BLaER1 (cell line): ENCODE measurements at regions not wholly inside any gene's neighbourhood (a gene's known extent, or its start where the extent isn't known, plus 50 kb on each side); places are given as distances from the start of the nearest gene placed in this dataset.

Experiments used
- H3K27ac ChIP-seq: shearing (Covaris generic); formaldehyde crosslinking; 2 replicates; pipeline ENCODE4 v1.8.1; 2022
- H3K27me3 ChIP-seq: shearing (Covaris generic); formaldehyde crosslinking; 2 replicates; pipeline ENCODE4 v1.8.1; 2022
- H3K36me3 ChIP-seq: shearing (Covaris generic); formaldehyde crosslinking; 2 replicates; pipeline ENCODE4 v1.8.1; 2022
- H3K4me1 ChIP-seq: shearing (Covaris generic); formaldehyde crosslinking; 2 replicates; pipeline ENCODE4 v1.8.1; 2022
- H3K4me2 ChIP-seq: shearing (Covaris generic); formaldehyde crosslinking; 2 replicates; pipeline ENCODE4 v1.8.1; 2022
- H3K4me3 ChIP-seq: shearing (Covaris generic); formaldehyde crosslinking; 2 replicates; pipeline ENCODE4 v1.8.1; 2022
- H3K9ac ChIP-seq: shearing (Covaris generic); formaldehyde crosslinking; 2 replicates; pipeline ENCODE4 v1.8.1; 2022
- H3K9me3 ChIP-seq: shearing (Covaris generic); formaldehyde crosslinking; 2 replicates; pipeline ENCODE4 v1.8.1; 2022
- H4K20me1 ChIP-seq: shearing (Covaris generic); formaldehyde crosslinking; 2 replicates; pipeline ENCODE4 v1.8.1; 2022
- Cebpa-rat ChIP-seq: shearing (Covaris generic); IDR thresholded peaks from 2 replicates; pipeline ENCODE4 v1.8.1; 2022

DNA sequence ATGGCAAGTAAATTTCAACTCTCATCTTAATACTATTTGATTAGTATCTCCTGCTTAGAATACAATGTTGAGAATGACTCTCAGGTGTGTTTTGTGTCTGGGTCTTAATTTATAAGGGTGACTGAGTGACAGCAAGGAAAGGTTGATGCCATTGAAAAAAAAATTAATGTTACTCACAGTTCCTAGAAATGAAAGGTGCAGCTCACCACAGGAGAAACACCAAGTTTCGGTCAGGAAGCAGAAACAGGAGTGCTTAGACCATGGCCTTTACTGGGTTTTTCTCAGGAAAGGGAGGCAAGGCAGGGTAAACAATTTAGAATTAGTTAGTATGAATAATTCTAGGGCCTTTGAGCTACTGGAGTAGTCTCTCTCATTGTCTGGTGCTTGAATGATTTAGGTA is 159.2 kb upstream of the C9orf72 start:
- Histone ChIP-seq H4K20me1 (no peaks in the 10 kb centered on the region), H3K36me3 (no peaks in the 10 kb centered on the region), H3K27me3 (no peaks in the 10 kb centered on the region), H3K4me1 (no peaks in the 10 kb centered on the region), H3K4me2 (no peak overlapping the region), H3K9me3 (no peaks in the 10 kb centered on the region), H3K27ac (no peak overlapping the region), H3K4me3 (no peak overlapping the region), H3K9ac (no peak overlapping the region)
- no peak for TF ChIP-seq Cebpa-rat

DNA sequence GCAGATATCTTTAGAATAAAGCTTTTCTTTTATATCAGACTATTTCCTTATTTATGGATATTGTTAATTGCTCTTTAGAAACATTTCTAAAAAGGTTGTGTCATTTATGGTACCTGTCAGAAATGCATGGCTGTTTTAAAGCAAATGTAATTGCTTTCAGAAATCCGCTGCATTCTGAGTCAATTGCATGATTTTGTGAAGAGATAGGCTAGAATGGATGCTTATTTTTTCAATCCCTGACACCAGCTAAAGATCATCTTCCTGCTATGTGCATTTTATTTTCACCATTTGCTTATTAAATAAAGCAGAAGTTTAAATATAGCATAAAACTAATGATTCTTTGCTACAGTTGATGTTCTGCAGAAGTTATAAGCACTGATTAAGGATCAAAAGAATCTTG is 170.2 kb upstream of the C9orf72 start:
- 0 out of 2 replicates have a peak, but pooled peaks cover 3% of the 10 kb centered on the region for H3K9me3 ChIP-seq
- no peaks in the 10 kb centered on the region for H4K20me1 ChIP-seq
- no peak overlapping the region for H3K4me3 ChIP-seq
- no peak overlapping the region for H3K9ac ChIP-seq
- no peak overlapping the region for H3K27ac ChIP-seq
- no peaks in the 10 kb centered on the region for H3K36me3 ChIP-seq
- H3K4me1 ChIP-seq, result no peaks in the 10 kb centered on the region
- H3K4me2 ChIP-seq, result no peak overlapping the region
- TF ChIP-seq Cebpa-rat, result no peak
- H3K27me3 ChIP-seq, result no peaks in the 10 kb centered on the region

GRCh38 chr9:27747450-27747849 is 174.2 kb upstream of the C9orf72 start:
- no peak overlapping the region for H3K4me3 ChIP-seq
- H3K4me2 ChIP-seq, result no peak overlapping the region
- H4K20me1 ChIP-seq, result no peaks in the 10 kb centered on the region
- no peak overlapping the region for H3K9ac ChIP-seq
- TF ChIP-seq Cebpa-rat, result no peak
- no peak overlapping the region for H3K27ac ChIP-seq
- no peaks in the 10 kb centered on the region for H3K9me3 ChIP-seq
- H3K4me1 ChIP-seq, result no peaks in the 10 kb centered on the region
- no peaks in the 10 kb centered on the region for H3K36me3 ChIP-seq
- no peaks in the 10 kb centered on the region for H3K27me3 ChIP-seq

DNA sequence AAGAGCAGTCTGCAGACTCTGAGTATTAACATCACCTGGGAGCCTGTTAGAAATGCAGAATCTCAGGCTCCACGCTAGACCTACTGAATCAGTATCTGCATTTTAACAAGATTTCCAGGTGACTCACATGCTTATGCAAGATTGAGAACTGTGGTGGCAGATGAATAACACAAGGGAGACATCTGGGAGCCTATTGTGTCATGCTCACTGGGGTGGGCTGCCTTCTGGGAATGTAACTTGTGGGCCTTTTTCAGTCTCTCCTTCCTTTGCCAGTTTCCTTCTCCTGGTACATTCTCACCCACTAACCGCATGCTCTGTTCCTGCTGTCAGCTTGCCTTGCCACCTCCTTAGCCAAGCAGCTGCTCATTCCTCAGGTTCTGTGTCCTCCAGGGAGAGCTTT is 176.6 kb upstream of the C9orf72 start:
- Histone ChIP-seq H3K4me3 (no peak overlapping the region), H3K9me3 (no peaks in the 10 kb centered on the region), H3K4me1 (no peaks in the 10 kb centered on the region), H3K9ac (no peak overlapping the region), H3K4me2 (no peak overlapping the region), H3K36me3 (no peaks in the 10 kb centered on the region), H4K20me1 (no peaks in the 10 kb centered on the region), H3K27me3 (no peaks in the 10 kb centered on the region), H3K27ac (no peak overlapping the region)
- no peak for TF ChIP-seq Cebpa-rat

DNA sequence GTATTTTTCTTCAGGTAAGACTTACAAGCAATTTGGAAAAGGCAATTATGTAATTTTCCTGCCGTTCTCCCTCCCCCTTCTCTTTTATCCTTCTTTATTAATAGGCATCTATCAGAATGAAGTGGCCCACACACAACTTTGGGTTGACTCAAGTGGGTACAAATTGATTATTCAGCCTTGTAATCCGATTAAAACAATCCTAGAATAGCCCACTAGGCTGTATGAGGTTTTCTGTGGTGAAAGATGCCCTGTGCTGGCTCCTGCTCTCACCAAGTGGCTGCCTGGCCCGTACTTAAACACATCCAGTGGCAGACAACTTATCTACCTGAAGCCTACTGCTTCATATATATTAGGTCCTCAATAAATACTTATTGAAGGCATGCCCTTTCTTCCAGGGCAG is 177.3 kb upstream of the C9orf72 start:
- Histone ChIP-seq H3K4me1 (no peaks in the 10 kb centered on the region), H3K27me3 (no peaks in the 10 kb centered on the region), H3K9me3 (no peaks in the 10 kb centered on the region), H3K27ac (no peak overlapping the region), H4K20me1 (no peaks in the 10 kb centered on the region), H3K36me3 (no peaks in the 10 kb centered on the region), H3K4me2 (no peak overlapping the region), H3K4me3 (no peak overlapping the region), H3K9ac (no peak overlapping the region)
- TF ChIP-seq Cebpa-rat, result no peak

DNA sequence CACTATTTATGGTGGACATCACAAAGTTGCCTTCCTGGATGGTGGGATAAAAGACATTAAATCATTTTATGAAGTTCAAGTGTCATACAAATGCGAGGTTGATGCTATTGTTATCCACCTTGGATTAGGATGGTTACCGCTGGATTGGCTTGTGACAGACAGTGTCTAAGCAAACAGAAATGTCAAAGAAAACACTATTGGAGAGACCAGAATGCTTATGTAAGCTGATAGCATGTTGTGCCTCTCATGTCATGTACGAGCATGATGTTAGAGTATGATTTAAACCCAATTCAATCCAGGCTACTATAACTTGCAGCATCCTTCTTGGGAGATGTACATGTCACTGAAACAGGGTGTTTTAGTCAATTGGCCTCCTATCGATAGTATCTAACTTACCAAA is 178.8 kb upstream of the C9orf72 start:
- no peaks in the 10 kb centered on the region for H3K36me3 ChIP-seq
- H4K20me1 ChIP-seq, result no peaks in the 10 kb centered on the region
- TF ChIP-seq Cebpa-rat, result no peak
- H3K9me3 ChIP-seq, result no peaks in the 10 kb centered on the region
- no peak overlapping the region for H3K9ac ChIP-seq
- H3K27me3 ChIP-seq, result no peaks in the 10 kb centered on the region
- H3K27ac ChIP-seq, result no peak overlapping the region
- no peak overlapping the region for H3K4me3 ChIP-seq
- no peaks in the 10 kb centered on the region for H3K4me1 ChIP-seq
- H3K4me2 ChIP-seq, result no peak overlapping the region

DNA sequence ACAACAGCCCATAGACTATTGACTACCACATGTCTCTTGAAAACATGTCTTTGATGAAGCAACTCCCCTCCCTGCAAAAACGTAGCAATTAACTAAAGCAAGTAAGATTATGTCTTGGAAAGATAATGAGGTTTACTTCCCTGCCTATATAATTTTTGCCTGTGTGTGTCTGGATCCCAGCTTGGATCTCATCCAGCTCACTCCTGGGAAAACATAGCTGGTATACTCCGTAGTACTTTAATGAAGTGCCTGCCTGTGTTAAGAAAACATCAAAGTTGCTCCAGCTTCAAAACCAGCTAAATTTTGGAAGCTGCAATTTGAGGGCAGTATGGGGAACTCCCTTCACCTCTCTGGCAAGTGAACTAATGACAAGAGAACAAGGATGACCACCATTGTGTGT is 182.6 kb upstream of the C9orf72 start:
- Histone ChIP-seq H3K4me3 (no peak overlapping the region), H3K27me3 (no peaks in the 10 kb centered on the region), H3K36me3 (no peaks in the 10 kb centered on the region), H3K9me3 (no peaks in the 10 kb centered on the region), H3K4me1 (no peaks in the 10 kb centered on the region), H4K20me1 (no peaks in the 10 kb centered on the region), H3K9ac (no peak overlapping the region), H3K27ac (no peak overlapping the region), H3K4me2 (no peak overlapping the region)
- no peak for TF ChIP-seq Cebpa-rat

DNA sequence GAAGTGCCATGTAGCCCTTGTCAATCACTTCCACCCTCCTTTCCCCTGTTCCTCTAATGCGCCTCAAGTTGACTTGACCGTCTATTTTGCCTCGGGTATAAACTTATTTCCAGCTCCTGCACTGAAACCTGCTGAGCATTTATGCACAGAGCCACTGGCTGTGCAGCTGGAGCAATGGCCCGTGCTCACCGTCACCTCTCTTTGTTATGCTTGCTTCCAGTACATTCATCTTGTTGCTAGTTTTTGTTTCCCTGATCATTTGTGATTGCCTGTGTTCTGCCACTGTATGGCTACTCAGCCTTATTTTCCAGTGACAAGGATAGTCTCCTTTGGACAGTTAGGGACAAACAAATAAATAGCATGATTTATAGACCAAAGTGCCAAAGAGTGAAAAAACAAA is 183.1 kb upstream of the C9orf72 start:
- no peaks in the 10 kb centered on the region for H3K27me3 ChIP-seq
- no peaks in the 10 kb centered on the region for H3K4me1 ChIP-seq
- no peak overlapping the region for H3K4me2 ChIP-seq
- no peak for TF ChIP-seq Cebpa-rat
- no peaks in the 10 kb centered on the region for H3K9me3 ChIP-seq
- H3K9ac ChIP-seq, result no peak overlapping the region
- no peaks in the 10 kb centered on the region for H4K20me1 ChIP-seq
- H3K27ac ChIP-seq, result no peak overlapping the region
- no peaks in the 10 kb centered on the region for H3K36me3 ChIP-seq
- H3K4me3 ChIP-seq, result no peak overlapping the region

DNA sequence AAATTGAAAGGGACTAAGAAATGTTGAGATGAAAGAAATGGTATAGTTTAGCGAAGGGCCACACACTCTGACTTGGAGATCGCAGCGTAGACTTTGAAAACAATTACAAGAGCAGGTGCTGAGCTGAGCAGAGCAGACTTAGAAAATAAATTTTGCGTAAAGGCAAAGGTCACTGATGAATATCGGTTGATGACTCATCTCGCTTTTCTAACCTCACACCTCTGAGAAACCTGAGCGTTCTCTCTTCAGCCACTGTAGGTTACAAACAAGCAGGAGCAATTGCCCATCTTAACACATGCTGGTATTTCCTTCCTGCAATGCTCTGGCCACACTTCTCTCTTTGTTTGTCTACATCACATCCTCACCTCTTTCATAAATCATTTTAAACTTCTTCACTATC is 190.6 kb upstream of the C9orf72 start:
- H4K20me1 ChIP-seq, result no peaks in the 10 kb centered on the region
- H3K9ac ChIP-seq, result no peak overlapping the region
- H3K4me1 ChIP-seq, result peaks cover 14% of the 10 kb centered on the region
- H3K27me3 ChIP-seq, result no peaks in the 10 kb centered on the region
- no peak overlapping the region for H3K4me3 ChIP-seq
- no peak overlapping the region for H3K4me2 ChIP-seq
- no peaks in the 10 kb centered on the region for H3K36me3 ChIP-seq
- no peaks in the 10 kb centered on the region for H3K9me3 ChIP-seq
- H3K27ac ChIP-seq, result no peak overlapping the region
- no peak for TF ChIP-seq Cebpa-rat

GRCh38 chr9:27765266-27766072 is 192.2 kb upstream of the C9orf72 start:
- TF ChIP-seq Cebpa-rat, result no peak
- Histone ChIP-seq H3K9ac (no peak overlapping the region), H3K27ac (no peak overlapping the region)

More at GRCh38 chr9:27765266-27766072, 192.2 kb upstream of the C9orf72 start:
- no peak overlapping the region for H3K4me2 ChIP-seq
- H3K36me3 ChIP-seq, result no peaks in the 10 kb centered on the region
- H3K4me1 ChIP-seq, result peaks cover 16% of the 10 kb centered on the region
- no peaks in the 10 kb centered on the region for H3K27me3 ChIP-seq
- H3K4me3 ChIP-seq, result no peak overlapping the region
- H4K20me1 ChIP-seq, result no peaks in the 10 kb centered on the region
- no peaks in the 10 kb centered on the region for H3K9me3 ChIP-seq
